HG03354 (cell line): ENCODE measurements at regions not wholly inside any gene's neighbourhood (a gene's known extent, or its start where the extent isn't known, plus 50 kb on each side); places are given as distances from the start of the nearest gene placed in this dataset.
"Not testable (repeated sequence)": the region's sequence is repeated elsewhere in the genome, so short reads cannot be mapped to it uniquely, and the experiment has no call there.

Source experiments
- ATAC-seq: cut with Tn5 transposase; IDR thresholded peaks from one replicate; pipeline ENCODE4 v1.9.1; 2021; ENCODE audit warnings: mild to moderate bottlenecking; ENCODE audit not compliant: unreplicated experiment, poor library complexity, severe bottlenecking

GRCh38 chr1:234769284-234769985 lies 159.5 kb upstream of the IRF2BP2 start:
- no peak for ATAC-seq

- ATAC-seq, result no peak
Measured at GRCh38 chr1:234768569-234769283, 158.7 kb upstream of the IRF2BP2 start.

GRCh38 chr1:234768171-234768568 lies 158.2 kb upstream of the IRF2BP2 start:
- ATAC-seq, result no peak

GRCh38 chr1:234765672-234766071 lies 155.7 kb upstream of the IRF2BP2 start:
- ATAC-seq, result no peak

- ATAC-seq, result no peak
Measured at GRCh38 chr1:234765181-234765580, 155.2 kb upstream of the IRF2BP2 start.

DNA sequence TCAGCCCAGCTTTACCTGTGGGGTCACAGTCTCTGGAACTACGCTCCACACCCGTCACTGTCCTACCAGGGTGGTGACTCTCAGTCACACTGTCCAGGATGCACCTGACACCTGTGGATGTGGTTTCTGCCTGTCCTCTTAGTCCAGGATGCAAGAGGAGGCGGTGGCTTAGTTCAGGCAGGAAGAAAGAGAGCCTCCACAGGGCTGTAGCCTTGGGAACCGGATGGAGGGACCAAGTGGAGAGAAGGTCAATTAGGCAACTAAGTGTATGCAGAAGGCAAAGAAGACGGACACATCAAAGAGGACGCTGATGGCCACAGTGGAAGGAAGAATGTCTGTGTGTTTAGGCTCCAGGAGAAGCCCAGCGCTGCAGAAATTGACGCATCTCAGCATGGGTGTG lies 153.9 kb upstream of the IRF2BP2 start:
- no peak for ATAC-seq

GRCh38 chr1:234763367-234763766 lies 153.4 kb upstream of the IRF2BP2 start:
- ATAC-seq, result no peak

GRCh38 chr1:234762127-234762526 lies 152.1 kb upstream of the IRF2BP2 start:
- not testable (repeated sequence) for ATAC-seq

- no peak for ATAC-seq
Measured at GRCh38 chr1:234760303-234760723, 150.3 kb upstream of the IRF2BP2 start.

DNA sequence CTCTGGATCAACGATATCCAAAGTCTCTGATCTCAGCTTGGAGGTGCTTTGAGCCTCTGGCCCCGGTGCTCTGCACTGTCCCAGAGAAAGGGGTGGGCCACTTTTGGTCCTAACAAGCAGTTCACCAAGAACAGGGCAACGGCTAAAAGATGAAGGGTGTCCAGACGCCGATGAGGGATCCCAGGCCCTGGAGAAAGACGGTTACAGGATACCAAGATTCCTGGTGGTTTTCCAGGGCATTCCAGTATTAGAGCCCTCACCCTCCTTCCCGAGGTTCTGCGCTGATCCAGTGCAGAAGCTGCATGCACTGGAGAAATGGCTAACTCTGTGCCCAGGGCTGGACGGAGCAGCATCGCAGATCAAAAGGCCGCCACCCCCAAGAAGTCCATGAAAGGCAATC lies 149.9 kb upstream of the IRF2BP2 start:
- no peak for ATAC-seq

GRCh38 chr1:234758851-234759250 lies 148.9 kb upstream of the IRF2BP2 start:
- ATAC-seq, result no peak

DNA sequence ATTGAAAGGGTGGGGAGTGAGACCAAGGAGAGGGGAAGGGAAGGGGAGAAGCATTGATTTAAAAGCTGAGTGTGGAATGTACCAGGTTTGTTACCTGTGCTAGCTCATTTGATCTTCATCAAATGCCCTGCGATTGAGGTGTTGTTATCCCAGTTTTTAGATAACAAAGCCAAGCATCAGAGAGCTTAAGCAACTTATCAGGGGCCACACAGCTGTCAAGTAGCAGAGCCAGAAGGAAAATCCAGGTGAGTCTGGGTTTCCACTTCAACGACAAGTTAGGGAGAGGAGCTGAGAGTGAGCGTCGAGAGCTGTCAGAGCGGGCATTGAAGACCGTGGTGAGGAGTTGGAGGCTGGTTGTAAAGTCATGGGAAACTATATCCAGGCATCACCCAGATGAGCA lies 146.9 kb upstream of the IRF2BP2 start:
- no peak for ATAC-seq

GRCh38 chr1:234756066-234756774 lies 146.2 kb upstream of the IRF2BP2 start:
- ATAC-seq, result no peak

DNA sequence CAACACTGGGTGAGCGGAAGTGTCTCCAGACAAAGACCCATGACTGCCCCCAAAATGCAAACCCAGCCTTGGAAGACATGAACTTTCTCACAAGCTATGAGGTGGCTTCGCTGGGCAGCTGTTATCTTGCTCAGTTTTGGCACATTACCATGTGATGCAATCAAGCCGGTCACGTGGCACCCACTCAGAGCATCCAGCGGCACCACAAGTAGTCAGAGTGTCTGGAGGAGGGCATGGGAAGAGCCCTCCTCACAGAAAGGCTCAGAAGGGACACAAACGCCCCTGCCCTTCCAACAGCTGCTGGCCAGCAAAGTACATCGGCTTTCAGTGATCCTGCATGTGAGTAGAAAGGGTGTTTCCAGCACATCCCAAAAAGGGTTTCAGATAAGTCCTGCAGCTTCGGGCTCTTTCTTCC lies 145.5 kb upstream of the IRF2BP2 start:
- no peak for ATAC-seq

DNA sequence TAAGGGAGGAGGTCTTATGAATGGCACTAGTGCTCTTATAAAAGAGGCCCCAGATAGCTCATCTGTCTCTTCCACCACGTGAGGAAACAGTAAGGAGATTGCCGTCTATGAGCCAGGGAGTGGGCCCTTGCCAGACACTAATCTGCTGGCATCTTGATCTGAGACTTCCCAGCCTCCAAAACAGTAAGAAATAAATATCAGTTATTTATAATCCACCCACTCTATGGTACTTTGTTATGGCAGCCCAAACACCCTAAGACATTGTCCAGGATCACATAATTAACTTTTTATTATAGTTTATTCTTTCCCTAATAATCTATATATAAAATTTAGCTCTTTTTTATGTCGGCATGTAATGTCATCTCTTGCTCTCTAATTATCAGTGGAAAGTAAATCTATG lies 144.0 kb upstream of the IRF2BP2 start:
- no peak for ATAC-seq

- no peak for ATAC-seq
Measured at GRCh38 chr1:234752927-234753326, 142.9 kb upstream of the IRF2BP2 start.

- ATAC-seq, result no peak
Measured at GRCh38 chr1:234751678-234752077, 141.7 kb upstream of the IRF2BP2 start.

DNA sequence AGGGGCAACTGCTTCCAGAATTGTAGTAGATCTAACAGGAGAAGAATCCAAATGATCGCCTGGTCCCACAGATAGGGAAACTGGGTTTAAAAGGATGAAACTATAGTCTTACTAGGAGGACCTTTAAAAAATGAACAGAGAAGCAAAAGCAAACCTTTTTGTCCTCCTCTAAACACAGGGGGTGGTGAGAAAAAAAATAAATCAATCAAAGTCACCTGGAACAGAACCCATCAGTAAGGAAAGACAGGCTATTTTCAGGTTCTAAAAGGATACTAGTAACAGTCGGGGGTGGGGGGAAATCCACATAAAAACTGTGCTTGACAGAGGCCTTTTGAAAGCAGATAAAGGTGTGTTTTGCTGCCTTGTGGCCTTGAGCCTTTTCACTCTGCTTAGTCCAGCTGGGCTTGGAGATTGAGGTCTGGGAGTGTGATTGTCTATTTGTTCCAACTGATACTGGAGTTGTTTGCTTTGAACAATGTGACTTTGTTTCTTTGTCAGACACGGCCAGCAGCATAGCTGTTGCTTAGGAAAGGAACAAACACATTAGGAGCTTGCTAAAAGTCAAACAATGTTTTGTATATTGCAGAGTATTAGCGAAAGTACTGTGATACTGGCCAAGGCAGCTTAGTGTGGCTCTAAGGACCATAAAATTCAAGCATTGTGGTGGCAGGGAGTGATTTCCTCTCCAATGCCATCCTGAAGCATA lies 141.1 kb upstream of the IRF2BP2 start:
- no peak for ATAC-seq

- ATAC-seq, result no peak
Measured at GRCh38 chr1:234748713-234749112, 138.7 kb upstream of the IRF2BP2 start.

GRCh38 chr1:234748066-234748465 lies 138.1 kb upstream of the IRF2BP2 start:
- ATAC-seq, result no peak
